ENCODE measurements at regions not wholly inside any gene's neighbourhood (a gene's known extent, or its start where the extent isn't known, plus 50 kb on each side); places are given as distances from the start of the nearest gene placed in this dataset.

DNA sequence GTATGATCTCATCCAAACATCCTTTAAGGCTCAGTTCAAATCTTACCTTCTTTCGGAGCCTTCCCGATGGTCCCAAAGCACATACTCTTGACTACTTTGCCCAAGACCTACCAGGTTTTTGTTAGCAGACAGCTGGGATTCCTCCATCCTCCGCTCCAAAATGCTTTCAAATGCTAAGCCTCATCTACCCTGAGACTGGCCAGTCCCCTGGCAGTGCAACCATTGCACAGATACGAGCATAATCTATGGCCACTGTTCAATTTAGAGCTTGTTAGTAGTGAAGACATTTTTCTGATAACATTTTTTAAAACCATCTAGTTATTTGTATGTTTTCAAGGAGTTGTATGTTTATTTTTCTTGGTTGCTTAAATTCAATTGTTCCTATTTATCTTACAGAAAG is 264.4 kb upstream of the NR2F2 start:
- no peak for TF ChIP-seq POLR2AphosphoS5 (IDR thresholded peaks at IDR 0.05)
- TF ChIP-seq, protein P1, sequence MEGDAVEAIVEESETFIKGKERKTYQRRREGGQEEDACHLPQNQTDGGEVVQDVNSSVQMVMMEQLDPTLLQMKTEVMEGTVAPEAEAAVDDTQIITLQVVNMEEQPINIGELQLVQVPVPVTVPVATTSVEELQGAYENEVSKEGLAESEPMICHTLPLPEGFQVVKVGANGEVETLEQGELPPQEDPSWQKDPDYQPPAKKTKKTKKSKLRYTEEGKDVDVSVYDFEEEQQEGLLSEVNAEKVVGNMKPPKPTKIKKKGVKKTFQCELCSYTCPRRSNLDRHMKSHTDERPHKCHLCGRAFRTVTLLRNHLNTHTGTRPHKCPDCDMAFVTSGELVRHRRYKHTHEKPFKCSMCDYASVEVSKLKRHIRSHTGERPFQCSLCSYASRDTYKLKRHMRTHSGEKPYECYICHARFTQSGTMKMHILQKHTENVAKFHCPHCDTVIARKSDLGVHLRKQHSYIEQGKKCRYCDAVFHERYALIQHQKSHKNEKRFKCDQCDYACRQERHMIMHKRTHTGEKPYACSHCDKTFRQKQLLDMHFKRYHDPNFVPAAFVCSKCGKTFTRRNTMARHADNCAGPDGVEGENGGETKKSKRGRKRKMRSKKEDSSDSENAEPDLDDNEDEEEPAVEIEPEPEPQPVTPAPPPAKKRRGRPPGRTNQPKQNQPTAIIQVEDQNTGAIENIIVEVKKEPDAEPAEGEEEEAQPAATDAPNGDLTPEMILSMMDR (IDR thresholded peaks at IDR 0.05) = no peak
